Mesendoderm (in vitro differentiated cells): ENCODE measurements at regions not wholly inside any gene's neighbourhood (a gene's known extent, or its start where the extent isn't known, plus 50 kb on each side); places are given as distances from the start of the nearest gene placed in this dataset.

ENCODE experiments used
- DNase-seq: peaks from one replicate; pipeline ENCODE4 v3.0.0; 2013
- H2AK5ac ChIP-seq: 2 replicates; pipeline ENCODE4 v1.6.1; 2013; ENCODE audit warnings: low read length, inconsistent platforms
- H2BK120ac ChIP-seq: 2 replicates; pipeline ENCODE4 v1.6.1; 2013; ENCODE audit warnings: low read depth, mild to moderate bottlenecking, low read length, moderate library complexity, mixed read lengths
- H2BK15ac ChIP-seq: replicated peaks from 2 replicates; pipeline ENCODE4 v1.6.1; 2013; ENCODE audit warnings: low read depth, mild to moderate bottlenecking, moderate library complexity
- H2BK5ac ChIP-seq: 2 replicates; pipeline ENCODE4 v1.6.1; 2013; ENCODE audit warnings: low read length, inconsistent platforms
- H3K18ac ChIP-seq: 2 replicates; pipeline ENCODE4 v1.6.1; 2013; ENCODE audit warnings: mild to moderate bottlenecking, low read length, mixed read lengths
- H3K23ac ChIP-seq: one replicate; pipeline ENCODE4 v1.6.1; 2013; ENCODE audit warnings: low read length
- H3K27ac ChIP-seq: 2 replicates; pipeline ENCODE4 v1.5.1; 2013; ENCODE audit warnings: low read depth, mild to moderate bottlenecking, inconsistent platforms, low read length, moderate library complexity
- H3K27me3 ChIP-seq: 2 replicates; pipeline ENCODE4 v1.6.1; 2013; ENCODE audit warnings: low read length, control low read depth, mild to moderate bottlenecking, inconsistent platforms; ENCODE audit not compliant: insufficient read depth, poor library complexity
- H3K36me3 ChIP-seq: 2 replicates; pipeline ENCODE4 v1.6.1; 2013; ENCODE audit warnings: low read length, inconsistent platforms; ENCODE audit not compliant: control insufficient read depth, insufficient read depth
- H3K4ac ChIP-seq: one replicate; pipeline ENCODE4 v1.6.1; 2013; ENCODE audit warnings: low read depth, mild to moderate bottlenecking, low read length, moderate library complexity
- H3K4me1 ChIP-seq: 2 replicates; pipeline ENCODE4 v1.6.1; 2013; ENCODE audit warnings: low read depth, low read length, inconsistent platforms; ENCODE audit not compliant: control insufficient read depth
- H3K4me2 ChIP-seq: 2 replicates; pipeline ENCODE4 v1.6.1; 2013; ENCODE audit warnings: low read length
- H3K4me3 ChIP-seq: 2 replicates; pipeline ENCODE4 v1.5.1; 2013; ENCODE audit warnings: mild to moderate bottlenecking, low read length
- H3K56ac ChIP-seq: one replicate; pipeline ENCODE4 v1.6.1; 2013; ENCODE audit warnings: low read length
- H3K79me1 ChIP-seq: 2 replicates; pipeline ENCODE4 v1.6.1; 2013; ENCODE audit warnings: low read length, inconsistent platforms
- H3K79me2 ChIP-seq: 2 replicates; pipeline ENCODE4 v1.6.1; 2013; ENCODE audit warnings: mild to moderate bottlenecking, low read length; ENCODE audit not compliant: control insufficient read depth, insufficient read depth
- H3K9ac ChIP-seq: 2 replicates; pipeline ENCODE4 v1.6.1; 2013; ENCODE audit warnings: low read length, inconsistent platforms
- H4K5ac ChIP-seq: one replicate; pipeline ENCODE4 v1.6.1; 2013; ENCODE audit warnings: low read length
- H4K8ac ChIP-seq: one replicate; pipeline ENCODE4 v1.6.1; 2013; ENCODE audit warnings: low read depth, mild to moderate bottlenecking, control low read depth, low read length, moderate library complexity
- WGBS: extraction: QIAGEN DNeasy Blood & Tissue Kit; methylation state at CpG from one replicate; pipeline ENCODE4 v1.1.7; 2013; ENCODE audit warnings: low lambda C conversion rate, missing lambda C conversion rate; ENCODE audit not compliant: insufficient coverage; ENCODE audit errors: extremely low coverage; 5-methylcytosine and 5-hydroxymethylcytosine counted together

DNA sequence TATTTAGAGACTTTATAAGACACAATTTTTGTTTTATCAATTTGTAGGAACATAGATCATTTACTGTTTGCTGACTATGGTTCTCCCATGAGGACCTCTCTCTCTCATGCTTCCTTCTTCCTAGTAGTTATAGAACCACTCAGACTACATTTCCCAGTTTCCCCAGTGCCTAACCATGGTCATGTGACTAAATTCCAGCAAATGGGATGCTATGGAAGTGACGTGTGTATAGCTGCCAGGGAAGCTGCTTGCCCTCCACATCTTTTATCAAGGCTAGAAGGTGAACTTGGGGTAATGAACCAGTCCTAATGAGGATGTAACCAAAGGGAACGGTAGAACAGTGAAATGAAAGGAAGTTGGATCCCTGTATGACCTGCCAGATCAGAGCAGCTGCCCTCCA lies 184.0 kb downstream of the MIS18A start:
- Histone ChIP-seq H2BK120ac (no peak overlapping the region), H3K4ac (no peak overlapping the region), H4K8ac (no peak overlapping the region), H3K27me3 (no peaks in the 10 kb centered on the region), H2BK15ac (no peak overlapping the region), H3K4me1 (no peaks in the 10 kb centered on the region), H3K27ac (no peak overlapping the region), H2AK5ac (no peak overlapping the region), H3K4me2 (no peak overlapping the region), H3K79me2 (no peaks in the 10 kb centered on the region), H4K5ac (no peak overlapping the region), H2BK5ac (no peak overlapping the region), H3K23ac (no peak overlapping the region), H3K56ac (no peak overlapping the region), H3K18ac (no peak overlapping the region), H3K79me1 (no peaks in the 10 kb centered on the region), H3K36me3 (no peaks in the 10 kb centered on the region), H3K4me3 (no peak overlapping the region), H3K9ac (no peak overlapping the region)
- peak; percentile 72 for DNase-seq
- WGBS: no CpG with 5 or more reads among the region's 2 CpGs

DNA sequence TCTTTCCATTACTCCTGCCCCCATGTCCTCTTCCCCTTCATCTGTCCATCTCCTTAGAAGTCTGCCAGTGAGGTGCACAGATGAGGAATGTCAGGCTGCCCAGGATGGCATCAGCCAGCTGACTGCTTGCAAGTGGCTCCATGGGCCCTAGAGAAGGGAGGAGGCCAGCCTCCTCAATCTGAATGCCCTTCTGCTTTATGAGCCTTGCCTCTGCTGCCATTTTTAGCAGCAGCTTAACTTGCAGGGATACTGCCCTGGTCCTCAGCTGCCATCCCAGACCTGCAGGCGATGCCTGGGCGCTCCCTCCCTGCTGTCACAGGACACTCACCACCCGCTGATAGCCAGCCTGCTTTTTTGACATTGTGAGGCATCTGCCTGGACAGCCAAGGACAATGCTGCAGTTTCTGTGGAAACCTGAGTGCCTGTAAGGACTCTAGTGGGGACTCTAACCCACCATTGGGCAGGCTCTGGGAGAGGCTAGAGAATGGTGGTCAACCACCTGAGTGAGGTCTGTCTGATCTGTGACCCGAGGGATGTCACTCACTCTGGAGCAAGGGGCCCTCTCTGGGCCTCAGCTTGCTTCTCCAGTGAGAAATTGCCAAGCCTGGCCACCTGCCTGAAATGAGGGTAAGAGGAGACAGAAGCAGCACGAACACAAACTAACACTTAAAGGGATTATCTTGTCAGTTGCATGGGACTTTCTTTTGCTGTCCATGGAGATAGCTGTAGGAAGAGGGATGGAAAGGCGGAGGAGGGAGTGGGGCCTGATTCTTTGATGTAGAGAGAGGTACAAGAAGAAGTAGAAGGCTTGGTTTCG lies 185.0 kb downstream of the MIS18A start:
- H4K8ac ChIP-seq: no peak overlapping the region
- no peak overlapping the region for H3K4me2 ChIP-seq
- H3K27ac ChIP-seq: no peak overlapping the region
- H3K36me3 ChIP-seq: no peaks in the 10 kb centered on the region
- no peak overlapping the region for H2BK15ac ChIP-seq
- H3K23ac ChIP-seq: no peak overlapping the region
- no peaks in the 10 kb centered on the region for H3K79me1 ChIP-seq
- H3K9ac ChIP-seq: no peak overlapping the region
- no peak overlapping the region for H2AK5ac ChIP-seq
- no peak overlapping the region for H3K4me3 ChIP-seq
- no peaks in the 10 kb centered on the region for H3K27me3 ChIP-seq
- WGBS: no CpG with 5 or more reads among the region's 7 CpGs
- H3K4ac ChIP-seq: no peak overlapping the region
- H3K18ac ChIP-seq: no peak overlapping the region
- no peak overlapping the region for H2BK5ac ChIP-seq
- H2BK120ac ChIP-seq: no peak overlapping the region
- H3K56ac ChIP-seq: no peak overlapping the region
- no peaks in the 10 kb centered on the region for H3K4me1 ChIP-seq
- DNase-seq: no peak
- no peak overlapping the region for H4K5ac ChIP-seq
- H3K79me2 ChIP-seq: no peaks in the 10 kb centered on the region

DNA sequence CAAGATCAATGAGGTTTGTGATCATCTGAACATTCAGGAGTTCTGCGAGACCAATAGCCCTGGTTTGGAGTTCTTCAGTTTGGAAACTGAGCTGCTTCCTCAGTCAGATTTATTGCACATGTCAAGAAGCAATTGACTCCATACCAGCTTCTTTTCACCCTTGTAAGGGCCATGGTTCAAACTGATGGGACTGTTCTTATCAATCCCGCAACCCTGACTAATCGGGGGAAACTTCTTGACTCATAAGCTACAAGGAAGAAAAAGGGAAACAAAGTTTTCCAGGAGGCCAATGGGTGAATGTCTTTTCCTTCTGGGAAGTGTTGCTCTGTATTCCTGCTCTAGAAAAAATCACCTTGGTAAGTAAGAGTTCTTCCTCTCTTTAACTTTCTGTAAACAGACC lies 187.9 kb downstream of the MIS18A start:
- no peak overlapping the region for H3K56ac ChIP-seq
- no peak overlapping the region for H3K4ac ChIP-seq
- no peaks in the 10 kb centered on the region for H3K27me3 ChIP-seq
- H3K23ac ChIP-seq: no peak overlapping the region
- no peak overlapping the region for H2AK5ac ChIP-seq
- H3K4me3 ChIP-seq: no peak overlapping the region
- H2BK120ac ChIP-seq: no peak overlapping the region
- no peaks in the 10 kb centered on the region for H3K79me2 ChIP-seq
- no peak for DNase-seq
- no peak overlapping the region for H2BK5ac ChIP-seq
- no peaks in the 10 kb centered on the region for H3K36me3 ChIP-seq
- WGBS: no CpG with 5 or more reads among the region's 3 CpGs
- H4K8ac ChIP-seq: no peak overlapping the region
- no peak overlapping the region for H3K27ac ChIP-seq
- no peak overlapping the region for H2BK15ac ChIP-seq
- no peak overlapping the region for H3K18ac ChIP-seq
- H4K5ac ChIP-seq: no peak overlapping the region
- no peaks in the 10 kb centered on the region for H3K79me1 ChIP-seq
- H3K9ac ChIP-seq: no peak overlapping the region
- H3K4me2 ChIP-seq: no peak overlapping the region
- no peaks in the 10 kb centered on the region for H3K4me1 ChIP-seq

DNA sequence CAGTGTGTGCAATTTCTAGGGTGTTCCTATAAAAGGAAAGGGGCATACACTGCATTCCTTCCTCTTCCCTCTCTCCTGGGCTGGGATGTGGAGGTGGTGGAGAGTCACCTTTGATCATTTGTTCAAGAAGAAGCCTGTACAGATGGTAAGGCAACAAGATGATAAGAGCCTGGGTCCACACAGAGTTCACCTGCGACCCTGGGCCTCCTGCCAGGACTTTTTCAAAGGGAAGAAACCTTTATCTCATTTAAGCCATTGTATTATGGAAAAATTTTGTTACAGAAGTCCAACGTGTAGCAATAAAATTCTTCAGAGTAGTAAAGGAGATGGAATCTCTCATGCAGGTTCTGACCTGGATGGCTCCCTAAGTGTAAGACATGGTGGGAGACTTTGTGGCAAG lies 189.1 kb downstream of the MIS18A start:
- no CpG with 5 or more reads among the region's 2 CpGs for WGBS
- Histone ChIP-seq H3K79me2 (no peaks in the 10 kb centered on the region), H3K4me3 (no peak overlapping the region), H3K9ac (no peak overlapping the region), H3K4ac (no peak overlapping the region), H2BK120ac (no peak overlapping the region), H4K8ac (no peak overlapping the region), H3K4me1 (no peaks in the 10 kb centered on the region), H3K23ac (no peak overlapping the region), H2AK5ac (no peak overlapping the region), H2BK5ac (no peak overlapping the region), H3K18ac (no peak overlapping the region), H3K4me2 (no peak overlapping the region), H4K5ac (no peak overlapping the region), H2BK15ac (no peak overlapping the region), H3K27ac (no peak overlapping the region), H3K27me3 (no peaks in the 10 kb centered on the region), H3K56ac (no peak overlapping the region), H3K79me1 (no peaks in the 10 kb centered on the region), H3K36me3 (no peaks in the 10 kb centered on the region)
- DNase-seq: no peak

DNA sequence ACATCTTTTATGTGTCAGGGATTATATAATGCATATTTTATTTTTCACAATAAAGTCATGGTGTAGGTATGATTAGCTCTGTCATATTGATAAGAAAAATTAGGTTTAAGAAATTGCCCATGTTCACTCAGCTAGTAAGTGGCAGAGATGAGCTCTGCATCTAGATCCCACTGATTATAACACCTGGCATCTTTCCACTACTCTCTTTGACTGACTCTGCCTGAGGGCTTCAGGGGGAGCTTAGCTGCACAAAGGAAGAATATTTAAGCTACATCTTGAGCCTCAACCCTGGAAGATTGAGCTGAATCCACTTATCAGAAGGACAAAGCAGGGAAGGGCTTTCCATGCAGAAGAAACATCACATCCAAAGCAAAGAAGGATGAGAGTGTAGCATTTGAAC lies 190.4 kb downstream of the MIS18A start:
- H4K8ac ChIP-seq: no peak overlapping the region
- no peak overlapping the region for H3K18ac ChIP-seq
- H3K9ac ChIP-seq: no peak overlapping the region
- H4K5ac ChIP-seq: no peak overlapping the region
- peaks cover under 1% of the 10 kb centered on the region for H3K27me3 ChIP-seq
- no peaks in the 10 kb centered on the region for H3K79me2 ChIP-seq
- no peak for DNase-seq
- no peak overlapping the region for H3K23ac ChIP-seq
- peaks cover under 1% of the 10 kb centered on the region for H3K4me1 ChIP-seq
- no peak overlapping the region for H3K4me2 ChIP-seq
- no peak overlapping the region for H2BK15ac ChIP-seq
- H2AK5ac ChIP-seq: no peak overlapping the region
- H3K56ac ChIP-seq: no peak overlapping the region
- H2BK120ac ChIP-seq: no peak overlapping the region
- H3K27ac ChIP-seq: no peak overlapping the region
- H3K36me3 ChIP-seq: no peaks in the 10 kb centered on the region
- no peaks in the 10 kb centered on the region for H3K79me1 ChIP-seq
- no peak overlapping the region for H3K4ac ChIP-seq
- H2BK5ac ChIP-seq: no peak overlapping the region
- no peak overlapping the region for H3K4me3 ChIP-seq

DNA sequence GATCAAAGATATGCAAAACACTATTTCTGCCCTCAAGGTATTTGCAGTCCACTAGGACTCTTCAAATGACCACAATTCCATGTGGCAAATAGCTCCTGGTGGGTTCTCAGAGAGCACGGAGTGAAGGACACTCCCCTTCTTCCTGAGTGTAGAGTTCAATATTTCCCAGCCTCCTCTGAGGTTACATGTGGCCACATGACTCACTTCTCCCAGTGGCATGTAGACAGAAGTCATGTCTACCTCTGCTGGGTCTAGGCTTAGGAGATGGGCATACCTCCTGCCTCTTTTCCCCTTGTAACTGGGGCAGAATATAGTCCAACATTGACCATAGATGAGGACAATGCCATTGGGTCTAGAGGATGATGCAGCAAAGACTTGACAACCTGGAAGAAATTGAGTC lies 191.4 kb downstream of the MIS18A start:
- no peak overlapping the region for H2BK15ac ChIP-seq
- peaks cover 4% of the 10 kb centered on the region for H3K27me3 ChIP-seq
- H3K4me1 ChIP-seq: peaks cover 4% of the 10 kb centered on the region
- no peak overlapping the region for H4K5ac ChIP-seq
- H2AK5ac ChIP-seq: no peak overlapping the region
- no peak overlapping the region for H3K23ac ChIP-seq
- H3K4me2 ChIP-seq: no peak overlapping the region
- no peak overlapping the region for H3K56ac ChIP-seq
- no peaks in the 10 kb centered on the region for H3K36me3 ChIP-seq
- no peak overlapping the region for H4K8ac ChIP-seq
- no peak overlapping the region for H3K18ac ChIP-seq
- no peak overlapping the region for H2BK5ac ChIP-seq
- H3K79me1 ChIP-seq: no peaks in the 10 kb centered on the region
- WGBS: no CpG with 5 or more reads among the region's 1 CpG
- no peaks in the 10 kb centered on the region for H3K79me2 ChIP-seq
- no peak overlapping the region for H3K27ac ChIP-seq
- no peak overlapping the region for H3K9ac ChIP-seq
- H3K4ac ChIP-seq: no peak overlapping the region
- no peak overlapping the region for H3K4me3 ChIP-seq
- H2BK120ac ChIP-seq: no peak overlapping the region
- no peak for DNase-seq
